OCI-LY7 (cell line): ENCODE measurements at regions not wholly inside any gene's neighbourhood (a gene's known extent, or its start where the extent isn't known, plus 50 kb on each side); places are given as distances from the start of the nearest gene placed in this dataset.

Experiments
- BruUV-seq: library from RNA; stranded (reverse); fragments of 400-500 nt; replicated peaks from 2 replicates; lab custom pipeline; 2021; lab: Mats Ljungman, UMichigan
- CTCF ChIA-PET: fragments of 300-600 bp; sonication (Branson Sonifier 250); formaldehyde crosslinking; loops from one replicate; lab custom pipeline; 2022; ENCODE audit warnings: antibody characterized with exemption; ENCODE audit not compliant: unreplicated experiment; lab: Charles Lee
- POLR2A ChIA-PET: fragments of 300-600 bp; sonication (Branson Sonifier 250); formaldehyde crosslinking; loops from one replicate; lab custom pipeline; 2022; ENCODE audit warnings: antibody characterized with exemption; lab: Charles Lee
- DNase-seq: peaks from one replicate; pipeline ENCODE4 v3.0.0-alpha.2; 2015; ENCODE audit warnings: low spot score
- H2AFZ ChIP-seq: fragments of 200-600 bp; sonication (generic), shearing (Covaris generic); 2 replicates; pipeline ENCODE4 v1.6.1; 2014; ENCODE audit warnings: mild to moderate bottlenecking, antibody characterized with exemption, low read length, moderate library complexity
- H3K27ac ChIP-seq: fragments of 200-600 bp; sonication (generic); 2 replicates; pipeline ENCODE4 v1.5.1; 2014; ENCODE audit warnings: mixed run types, low read depth, mild to moderate bottlenecking, moderate library complexity, low read length, inconsistent platforms; ENCODE audit not compliant: poor library complexity, severe bottlenecking
- H3K36me3 ChIP-seq: fragments of 200-600 bp; sonication (generic); 2 replicates; pipeline ENCODE4 v1.6.1; 2014; ENCODE audit warnings: mild to moderate bottlenecking, antibody characterized with exemption, low read length, moderate library complexity, mixed read lengths; ENCODE audit not compliant: insufficient read depth
- H3K4me1 ChIP-seq: fragments of 200-600 bp; sonication (generic); 2 replicates; pipeline ENCODE4 v1.5.1; 2014; ENCODE audit warnings: mild to moderate bottlenecking, low read length; ENCODE audit not compliant: insufficient read depth, poor library complexity, severe bottlenecking
- H3K4me2 ChIP-seq: fragments of 200-600 bp; sonication (generic); 2 replicates; pipeline ENCODE4 v1.6.1; 2014; ENCODE audit warnings: mild to moderate bottlenecking, low read length
- H3K4me3 ChIP-seq: fragments of 200-600 bp; sonication (generic); 2 replicates; pipeline ENCODE4 v1.5.1; 2014; ENCODE audit warnings: mild to moderate bottlenecking, low read depth, low read length; ENCODE audit not compliant: poor library complexity, severe bottlenecking
- H3K79me2 ChIP-seq: fragments of 200-600 bp; sonication (generic); 2 replicates; pipeline ENCODE4 v1.6.1; 2016; ENCODE audit warnings: low read depth, mild to moderate bottlenecking, low read length, moderate library complexity, mixed read lengths; ENCODE audit not compliant: insufficient read depth
- H3K9me2 ChIP-seq: fragments of 200-600 bp; sonication (generic); 2 replicates; pipeline ENCODE4 v1.6.1; 2016; ENCODE audit warnings: mild to moderate bottlenecking, low read length, mixed read lengths; ENCODE audit not compliant: insufficient read depth
- H3K9me3 ChIP-seq: fragments of 200-600 bp; sonication (generic); 2 replicates; pipeline ENCODE4 v1.6.1; 2014; ENCODE audit warnings: mild to moderate bottlenecking, mixed run types, low read length, mixed read lengths
- H4K20me1 ChIP-seq: fragments of 200-600 bp; sonication (generic); 2 replicates; pipeline ENCODE4 v1.6.1; 2014; ENCODE audit warnings: mild to moderate bottlenecking, antibody characterized with exemption, low read length, moderate library complexity, mixed read lengths; ENCODE audit not compliant: insufficient read depth
- CTCF ChIP-seq: fragments of 200-600 bp; sonication (generic); conservative IDR thresholded peaks from 2 replicates; pipeline ENCODE4 v1.5.1; 2014; ENCODE audit warnings: mild to moderate bottlenecking, antibody characterized with exemption, low read length, moderate library complexity, mixed read lengths
- EZH2phosphoT487 ChIP-seq: fragments of 200-600 bp; sonication (generic); IDR thresholded peaks from 2 replicates; pipeline ENCODE4 v1.6.1; 2018; ENCODE audit warnings: low read depth, borderline replicate concordance, mild to moderate bottlenecking, mixed run types, antibody characterized with exemption, low read length, moderate library complexity, mixed read lengths
- intact Hi-C: fragments of 100-400 bp; cut with micrococcal nuclease; formaldehyde crosslinking; loops from one replicate; pipeline ENCODE4 v1.10.0; 2022; ENCODE audit not compliant: unreplicated experiment

GRCh38 chr2:151087377-151087776 lies 174.3 kb downstream of the RBM43 start:
- H3K27ac ChIP-seq = no peak overlapping the region
- no peaks in the 10 kb centered on the region for H3K4me1 ChIP-seq
- BruUV-seq = no TSS peak
- H3K4me2 ChIP-seq = no peak overlapping the region
- no peak overlapping the region for H2AFZ ChIP-seq
- H3K36me3 ChIP-seq = no peaks in the 10 kb centered on the region
- ChIA-PET POLR2A (no interaction called here), CTCF (no interaction called here)
- no peaks in the 10 kb centered on the region for H4K20me1 ChIP-seq
- no peaks in the 10 kb centered on the region for H3K9me3 ChIP-seq
- no peak overlapping the region for H3K4me3 ChIP-seq
- H3K9me2 ChIP-seq = no peaks in the 10 kb centered on the region
- TF ChIP-seq EZH2phosphoT487 = no peak
- no peak for TF ChIP-seq CTCF
- no peak for DNase-seq
- no peaks in the 10 kb centered on the region for H3K79me2 ChIP-seq
- intact Hi-C loops = no loop called here

GRCh38 chr2:151085181-151085611 lies 176.5 kb downstream of the RBM43 start:
- intact Hi-C loops = no loop called here
- Histone ChIP-seq H2AFZ (no peak overlapping the region), H3K36me3 (no peaks in the 10 kb centered on the region), H3K4me1 (no peaks in the 10 kb centered on the region), H4K20me1 (no peaks in the 10 kb centered on the region), H3K79me2 (no peaks in the 10 kb centered on the region), H3K4me3 (no peak overlapping the region), H3K9me3 (no peaks in the 10 kb centered on the region), H3K4me2 (no peak overlapping the region), H3K9me2 (no peaks in the 10 kb centered on the region), H3K27ac (no peak overlapping the region)
- no peak for DNase-seq
- CTCF ChIA-PET = interaction anchor here (0.6 kb wide), 1 partner anchor 423 kb away, joined by 3 read pairs; no protein-coding TSS in a partner anchor
- TF ChIP-seq EZH2phosphoT487 = no peak
- TF ChIP-seq CTCF = no peak
- POLR2A ChIA-PET = no interaction called here
- no TSS peak for BruUV-seq

- no peak overlapping the region for H3K4me2 ChIP-seq
- intact Hi-C loops = no loop called here
- H3K4me1 ChIP-seq = no peaks in the 10 kb centered on the region
- DNase-seq = no peak
- H4K20me1 ChIP-seq = no peaks in the 10 kb centered on the region
- no peaks in the 10 kb centered on the region for H3K9me2 ChIP-seq
- ChIA-PET POLR2A (no interaction called here), CTCF (no interaction called here)
- H3K79me2 ChIP-seq = no peaks in the 10 kb centered on the region
- TF ChIP-seq CTCF (no peak), EZH2phosphoT487 (no peak)
- BruUV-seq = no TSS peak
- H3K4me3 ChIP-seq = no peak overlapping the region
- no peak overlapping the region for H2AFZ ChIP-seq
- H3K36me3 ChIP-seq = no peaks in the 10 kb centered on the region
- H3K27ac ChIP-seq = no peak overlapping the region
- H3K9me3 ChIP-seq = no peaks in the 10 kb centered on the region
Observed at GRCh38 chr2:151083856-151084795, 177.5 kb downstream of the RBM43 start.
